ENCODE measurements at regions not wholly inside any gene's neighbourhood (a gene's known extent, or its start where the extent isn't known, plus 50 kb on each side); places are given as distances from the start of the nearest gene placed in this dataset.

- TF ChIP-seq POLR2A (IDR thresholded peaks at IDR 0.05; ENCODE audit: extremely low read depth, insufficient read length) (no peak), MYC (IDR thresholded peaks at IDR 0.05; ENCODE audit: low read depth, low read length) (no peak), CTCF (IDR thresholded peaks at IDR 0.05; ENCODE audit: low read depth, low read length) (no peak)
These were observed 562.8 kb downstream of the TNS1 start for GRCh38 chr2:217440000-217440399.

All from NB4 (cell line).